Coronary artery (tissue), 2 donors: ENCODE measurements at regions not wholly inside any gene's neighbourhood (a gene's known extent, or its start where the extent isn't known, plus 50 kb on each side); places are given as distances from the start of the nearest gene placed in this dataset.

ENCODE experiments used
- DNase-seq: peaks from one replicate; pipeline ENCODE4 v3.0.0-alpha.2; 2017; ENCODE audit warnings: low spot score
- H3K27ac ChIP-seq, 2 donors: fragments of 200-600 bp; sonication (generic); one replicate each; pipeline ENCODE4 v1.5.1; 2016 to 2019
- H3K4me3 ChIP-seq: fragments of 200-600 bp; sonication (generic); 2 replicates; pipeline ENCODE4 v1.5.1; 2016; ENCODE audit warnings: mild to moderate bottlenecking, moderate library complexity
- TF ChIP-seq, protein P1 (sequence below): fragments of 200-600 bp; sonication (generic); IDR thresholded peaks from one replicate; pipeline ENCODE4 v1.5.1; 2019; ENCODE audit warnings: antibody characterized with exemption

- no peak for DNase-seq
- no peak overlapping the region for H3K4me3 ChIP-seq
- peak overlapping the region; percentile 70 to 89 for H3K27ac ChIP-seq
- TF ChIP-seq, protein P1, sequence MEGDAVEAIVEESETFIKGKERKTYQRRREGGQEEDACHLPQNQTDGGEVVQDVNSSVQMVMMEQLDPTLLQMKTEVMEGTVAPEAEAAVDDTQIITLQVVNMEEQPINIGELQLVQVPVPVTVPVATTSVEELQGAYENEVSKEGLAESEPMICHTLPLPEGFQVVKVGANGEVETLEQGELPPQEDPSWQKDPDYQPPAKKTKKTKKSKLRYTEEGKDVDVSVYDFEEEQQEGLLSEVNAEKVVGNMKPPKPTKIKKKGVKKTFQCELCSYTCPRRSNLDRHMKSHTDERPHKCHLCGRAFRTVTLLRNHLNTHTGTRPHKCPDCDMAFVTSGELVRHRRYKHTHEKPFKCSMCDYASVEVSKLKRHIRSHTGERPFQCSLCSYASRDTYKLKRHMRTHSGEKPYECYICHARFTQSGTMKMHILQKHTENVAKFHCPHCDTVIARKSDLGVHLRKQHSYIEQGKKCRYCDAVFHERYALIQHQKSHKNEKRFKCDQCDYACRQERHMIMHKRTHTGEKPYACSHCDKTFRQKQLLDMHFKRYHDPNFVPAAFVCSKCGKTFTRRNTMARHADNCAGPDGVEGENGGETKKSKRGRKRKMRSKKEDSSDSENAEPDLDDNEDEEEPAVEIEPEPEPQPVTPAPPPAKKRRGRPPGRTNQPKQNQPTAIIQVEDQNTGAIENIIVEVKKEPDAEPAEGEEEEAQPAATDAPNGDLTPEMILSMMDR = no peak
Observed at GRCh38 chr13:109873351-109874123, 87.2 kb upstream of the IRS2 start.

DNA sequence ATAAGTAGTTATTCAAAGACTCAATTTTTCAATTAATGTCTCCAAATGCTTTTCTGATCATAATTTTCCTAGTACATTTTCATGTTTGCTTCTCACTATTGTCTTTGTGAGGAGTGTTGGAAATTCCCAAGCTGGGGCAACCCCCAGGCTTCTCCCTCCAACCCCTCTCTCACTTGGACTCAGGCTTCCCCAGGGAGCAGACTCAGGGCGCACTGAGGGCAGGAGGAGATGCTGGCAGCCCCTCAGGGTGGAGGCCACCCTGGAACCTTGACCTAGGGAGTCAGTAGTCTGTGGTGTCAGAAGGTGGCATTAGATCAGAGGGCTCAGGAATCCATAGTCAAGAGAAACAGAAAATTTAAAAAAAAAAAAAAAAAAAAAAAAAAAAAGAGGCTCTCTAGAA lies 86.5 kb upstream of the IRS2 start:
- Histone ChIP-seq H3K27ac (no peak overlapping the region), H3K4me3 (no peak overlapping the region)
- no peak for DNase-seq
- TF ChIP-seq, protein P1 = no peak

DNA sequence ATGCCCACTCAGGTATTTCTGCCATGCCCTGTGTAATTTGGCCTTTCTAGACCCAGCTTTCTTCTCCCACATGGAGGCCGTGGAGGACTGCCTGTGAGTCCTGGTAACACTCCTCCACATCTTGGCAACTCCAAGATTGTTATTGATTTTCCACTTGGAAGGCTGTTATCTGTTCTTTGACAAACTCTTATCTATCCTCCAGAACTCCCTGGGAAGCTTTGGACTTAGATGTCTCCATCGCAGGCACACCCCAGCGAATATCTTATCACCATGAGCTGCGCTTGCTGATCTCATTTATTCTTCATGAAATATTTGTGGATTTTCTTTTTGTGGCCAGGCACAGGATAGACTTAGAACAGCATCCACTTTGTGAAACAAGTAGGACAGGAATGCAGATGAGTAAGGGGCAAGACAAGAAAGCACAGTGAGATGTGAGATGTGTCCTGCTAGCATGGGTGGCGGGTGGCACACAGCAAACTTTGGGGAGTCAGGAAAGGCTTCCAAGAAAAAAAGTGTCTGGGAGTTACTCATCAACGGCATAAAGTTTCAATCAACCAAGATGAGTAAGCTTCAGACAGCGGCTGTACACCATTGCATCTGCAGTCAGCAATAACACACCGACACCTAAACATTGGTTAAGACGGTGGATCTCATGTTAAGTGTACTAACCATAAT lies 84.5 kb upstream of the IRS2 start:
- TF ChIP-seq, protein P1 = no peak
- DNase-seq = no peak
- H3K4me3 ChIP-seq = peak overlapping the region; percentile 72
- H3K27ac ChIP-seq = peak overlapping the region in 1 of 2 donors; percentile 81

- Histone ChIP-seq H3K4me3 (peak overlapping the region; percentile 72), H3K27ac (peak overlapping the region; percentile 18 to 81)
- no peak for DNase-seq
- TF ChIP-seq, protein P1 = no peak
Observed at GRCh38 chr13:109870274-109870673, 83.9 kb upstream of the IRS2 start.

GRCh38 chr13:109869312-109870237 lies 83.2 kb upstream of the IRS2 start:
- peak; percentile 86 for DNase-seq
- peak overlapping the region; percentile 18 to 81 for H3K27ac ChIP-seq
- TF ChIP-seq, protein P1 = no peak

DNA sequence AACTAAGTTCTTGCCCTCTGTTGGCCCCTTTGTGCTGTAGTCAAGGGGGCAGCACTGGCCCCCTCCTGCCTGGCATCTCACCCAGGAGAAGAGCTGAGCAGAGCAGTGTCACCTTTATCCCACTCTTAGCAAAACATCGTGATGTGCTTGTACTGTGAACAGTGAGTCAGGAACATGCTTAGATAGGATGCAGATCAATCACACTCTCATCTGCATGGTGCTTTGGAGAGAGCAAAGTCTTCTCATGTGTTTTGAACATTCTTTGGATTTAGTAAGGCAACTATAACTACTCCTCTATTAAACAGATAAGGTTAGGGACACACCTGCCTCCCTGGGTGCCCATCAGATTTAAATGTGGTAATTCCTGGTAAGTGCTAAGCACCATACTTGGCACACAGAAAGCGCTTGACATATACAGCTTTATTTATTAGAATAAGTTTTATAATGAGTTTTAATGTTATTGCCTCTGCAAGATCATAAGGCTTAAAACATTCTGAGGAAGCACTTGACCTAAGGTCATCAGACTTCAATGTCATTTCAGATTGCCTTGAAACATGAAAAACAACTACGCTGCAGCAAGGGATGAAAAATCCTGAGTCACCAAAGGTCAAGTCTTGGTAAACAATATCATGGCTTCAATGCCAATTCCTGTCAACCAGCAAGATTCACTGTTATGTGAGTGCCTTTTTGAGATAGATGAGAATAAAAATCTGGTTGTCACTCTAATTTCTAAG lies 82.4 kb upstream of the IRS2 start:
- Histone ChIP-seq H3K4me3 (peak overlapping the region; percentile 72), H3K27ac (peak overlapping the region; percentile 18 to 81)
- TF ChIP-seq, protein P1 = no peak
- no peak for DNase-seq

More at GRCh38 chr13:109869312-109870237, 83.2 kb upstream of the IRS2 start:
- H3K4me3 ChIP-seq = peak overlapping the region; percentile 72
